ENCODE measurements at regions not wholly inside any gene's neighbourhood (a gene's known extent, or its start where the extent isn't known, plus 50 kb on each side); places are given as distances from the start of the nearest gene placed in this dataset.

DNA sequence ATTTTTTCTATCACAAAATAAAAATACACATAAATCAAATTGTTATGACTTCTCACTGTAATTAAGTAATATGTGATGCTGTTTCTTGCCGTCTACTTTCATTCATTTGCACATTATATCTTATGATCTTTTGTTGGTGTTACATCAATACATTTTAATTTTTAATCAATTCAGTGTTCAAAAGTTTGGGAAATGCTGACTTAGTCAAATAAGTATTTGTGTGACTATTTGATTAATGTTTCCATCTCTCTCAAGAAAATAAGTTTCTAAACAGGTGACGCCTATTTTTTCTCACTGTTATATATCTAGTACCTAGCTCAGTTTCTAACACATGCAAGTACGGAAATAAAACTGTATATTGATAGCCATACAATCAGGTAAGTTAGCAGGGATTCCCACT is 329.5 kb upstream of the KIRREL3 start:
- TF ChIP-seq, protein P1, sequence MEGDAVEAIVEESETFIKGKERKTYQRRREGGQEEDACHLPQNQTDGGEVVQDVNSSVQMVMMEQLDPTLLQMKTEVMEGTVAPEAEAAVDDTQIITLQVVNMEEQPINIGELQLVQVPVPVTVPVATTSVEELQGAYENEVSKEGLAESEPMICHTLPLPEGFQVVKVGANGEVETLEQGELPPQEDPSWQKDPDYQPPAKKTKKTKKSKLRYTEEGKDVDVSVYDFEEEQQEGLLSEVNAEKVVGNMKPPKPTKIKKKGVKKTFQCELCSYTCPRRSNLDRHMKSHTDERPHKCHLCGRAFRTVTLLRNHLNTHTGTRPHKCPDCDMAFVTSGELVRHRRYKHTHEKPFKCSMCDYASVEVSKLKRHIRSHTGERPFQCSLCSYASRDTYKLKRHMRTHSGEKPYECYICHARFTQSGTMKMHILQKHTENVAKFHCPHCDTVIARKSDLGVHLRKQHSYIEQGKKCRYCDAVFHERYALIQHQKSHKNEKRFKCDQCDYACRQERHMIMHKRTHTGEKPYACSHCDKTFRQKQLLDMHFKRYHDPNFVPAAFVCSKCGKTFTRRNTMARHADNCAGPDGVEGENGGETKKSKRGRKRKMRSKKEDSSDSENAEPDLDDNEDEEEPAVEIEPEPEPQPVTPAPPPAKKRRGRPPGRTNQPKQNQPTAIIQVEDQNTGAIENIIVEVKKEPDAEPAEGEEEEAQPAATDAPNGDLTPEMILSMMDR (IDR thresholded peaks at IDR 0.05; ENCODE audit: control insufficient read depth, insufficient read depth, low read depth, low read length, missing control alignments): no peak
- H3K4me3 ChIP-seq (ENCODE audit: control insufficient read depth, low read depth, low read length): no peak overlapping the region
- no peak for DNase-seq (ENCODE audit: low read depth)

DNA sequence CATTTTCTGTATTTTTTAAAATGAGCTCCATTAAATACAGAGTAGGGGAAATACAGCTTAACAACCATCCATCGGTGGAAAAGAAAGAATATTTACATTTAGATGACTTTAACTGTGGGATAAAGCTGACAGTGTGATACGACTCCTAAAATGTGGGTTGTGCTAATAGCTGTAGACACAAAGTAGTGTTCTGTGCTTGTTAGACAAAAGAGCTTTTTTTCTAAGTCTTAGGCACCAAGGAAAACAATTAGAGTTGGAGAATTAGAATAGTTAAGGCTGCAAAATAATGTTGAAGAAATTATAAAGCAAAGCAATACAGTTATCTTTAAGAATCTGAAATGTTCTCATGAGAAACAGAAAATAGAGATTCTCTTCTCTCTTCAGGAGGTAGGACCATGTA is 307.7 kb upstream of the KIRREL3 start:
- TF ChIP-seq, protein P1 (IDR thresholded peaks at IDR 0.05; ENCODE audit: control insufficient read depth, insufficient read depth, low read depth, low read length, missing control alignments): no peak
- no peak overlapping the region for H3K4me3 ChIP-seq (ENCODE audit: control insufficient read depth, low read depth, low read length)
- DNase-seq (ENCODE audit: low read depth): no peak

DNA sequence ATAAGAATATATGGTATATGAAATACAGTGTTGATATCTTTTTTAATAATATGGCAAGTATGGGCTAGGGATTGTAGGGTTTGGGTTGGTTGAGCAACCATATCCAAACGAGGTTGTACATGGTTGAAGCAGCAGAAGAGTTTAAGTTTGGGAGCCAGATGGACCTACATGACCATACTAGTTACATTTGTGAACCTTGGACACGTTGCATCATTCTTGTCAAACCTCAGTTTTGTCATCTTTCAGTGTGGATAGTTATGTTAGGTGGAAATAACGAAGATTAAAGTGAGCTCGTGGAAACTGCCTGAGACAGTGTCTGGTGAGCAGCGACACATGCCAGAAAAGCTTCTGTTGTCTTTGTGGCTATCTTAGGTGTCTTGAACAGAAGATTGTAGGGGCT is 307.1 kb upstream of the KIRREL3 start:
- TF ChIP-seq, protein P1 (IDR thresholded peaks at IDR 0.05; ENCODE audit: control insufficient read depth, insufficient read depth, low read depth, low read length, missing control alignments): no peak
- DNase-seq (ENCODE audit: low read depth): no peak
- H3K4me3 ChIP-seq (ENCODE audit: control insufficient read depth, low read depth, low read length): no peak overlapping the region

DNA sequence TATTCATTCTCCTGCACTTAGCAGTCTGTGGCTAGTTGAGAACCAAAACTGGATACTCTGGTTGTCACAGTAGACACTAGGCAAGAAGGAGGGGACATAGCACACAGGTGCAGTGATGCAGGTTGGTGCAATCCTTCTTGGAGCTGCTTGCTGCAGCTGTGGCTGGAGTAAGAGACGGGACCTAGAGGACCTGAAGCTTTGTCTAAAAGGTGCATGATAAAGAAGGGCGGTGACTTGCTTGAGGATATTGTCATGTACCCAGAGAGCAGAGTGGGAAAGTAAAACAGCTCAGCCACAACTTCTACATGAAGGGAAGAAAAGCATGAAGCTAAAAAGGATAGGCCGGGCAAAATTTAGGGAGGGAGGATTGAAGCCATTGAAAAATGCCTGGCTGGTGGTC is 304.1 kb upstream of the KIRREL3 start:
- no peak for DNase-seq (ENCODE audit: low read depth)
- TF ChIP-seq, protein P1 (IDR thresholded peaks at IDR 0.05; ENCODE audit: control insufficient read depth, insufficient read depth, low read depth, low read length, missing control alignments): no peak
- no peak overlapping the region for H3K4me3 ChIP-seq (ENCODE audit: control insufficient read depth, low read depth, low read length)

DNA sequence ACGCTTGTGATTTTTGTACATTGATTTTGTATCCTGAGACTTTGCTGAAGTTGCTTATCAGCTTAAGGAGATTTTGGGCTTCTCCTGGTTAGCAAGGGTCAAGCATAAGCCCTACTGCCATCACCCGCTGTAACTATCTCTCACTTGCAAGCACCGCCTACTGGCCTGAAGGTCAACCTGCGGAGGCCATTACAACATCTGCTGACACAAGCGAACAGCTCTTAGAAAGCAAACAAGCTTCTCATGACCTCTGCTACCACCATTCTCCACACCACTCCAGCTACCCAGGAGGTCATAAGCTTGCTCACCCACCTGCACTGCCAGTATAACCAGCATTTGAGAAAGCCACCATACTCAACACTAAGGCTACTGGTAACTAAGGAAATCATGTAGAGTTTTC is 288.4 kb upstream of the KIRREL3 start:
- TF ChIP-seq, protein P1 (IDR thresholded peaks at IDR 0.05; ENCODE audit: control insufficient read depth, insufficient read depth, low read depth, low read length, missing control alignments): no peak
- DNase-seq (ENCODE audit: low read depth): no peak
- no peak overlapping the region for H3K4me3 ChIP-seq (ENCODE audit: control insufficient read depth, low read depth, low read length)

DNA sequence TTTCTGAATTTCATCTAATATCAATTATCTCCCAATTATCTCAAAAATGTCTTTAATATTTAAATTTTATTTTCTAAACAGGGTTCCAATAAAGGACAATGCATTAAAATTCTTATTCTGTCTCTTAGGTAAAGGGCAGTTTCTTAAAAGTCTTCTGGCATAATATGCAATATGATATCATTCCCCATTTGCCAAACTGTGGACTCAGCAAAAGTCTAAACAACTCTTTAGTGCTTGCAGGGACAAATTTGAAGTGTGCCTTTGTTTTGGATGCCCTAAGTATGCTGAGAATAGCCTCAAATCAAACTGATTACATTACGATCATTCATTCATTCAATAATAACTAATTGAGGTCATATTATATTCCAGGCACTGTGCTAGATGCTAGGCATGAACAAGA is 281.0 kb upstream of the KIRREL3 start:
- H3K4me3 ChIP-seq (ENCODE audit: control insufficient read depth, low read depth, low read length): no peak overlapping the region
- TF ChIP-seq, protein P1 (IDR thresholded peaks at IDR 0.05; ENCODE audit: control insufficient read depth, insufficient read depth, low read depth, low read length, missing control alignments): no peak
- DNase-seq (ENCODE audit: low read depth): no peak

DNA sequence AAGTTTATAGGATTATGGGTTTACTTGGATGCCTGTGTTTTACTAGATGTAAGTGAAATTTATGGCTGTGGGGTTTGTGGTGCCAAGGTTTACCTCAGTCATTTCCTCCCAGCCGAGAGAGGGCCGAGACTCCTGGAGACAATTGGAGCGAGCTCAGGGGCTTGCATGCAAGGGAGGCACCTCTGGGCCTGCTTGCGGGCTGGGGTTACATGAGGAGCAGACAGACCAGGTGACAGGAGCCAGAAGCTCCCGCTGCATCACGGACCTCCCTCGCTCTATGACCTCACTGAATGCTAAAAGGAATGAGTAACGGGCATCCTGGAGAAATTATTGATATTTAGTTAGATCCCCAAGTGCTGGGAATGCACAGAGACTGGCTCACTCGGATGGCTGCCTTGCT is 275.2 kb upstream of the KIRREL3 start:
- DNase-seq (ENCODE audit: low read depth): no peak
- TF ChIP-seq, protein P1 (IDR thresholded peaks at IDR 0.05; ENCODE audit: control insufficient read depth, insufficient read depth, low read depth, low read length, missing control alignments): no peak

More for the DNA sequence above, 275.2 kb upstream of the KIRREL3 start:
- no peak overlapping the region for H3K4me3 ChIP-seq (ENCODE audit: control insufficient read depth, low read depth, low read length)

All from AG09309 (cell line).